HG03060 (cell line): ENCODE measurements at regions not wholly inside any gene's neighbourhood (a gene's known extent, or its start where the extent isn't known, plus 50 kb on each side); places are given as distances from the start of the nearest gene placed in this dataset.

Experiments
- ATAC-seq: cut with Tn5 transposase; IDR thresholded peaks from one replicate; pipeline ENCODE4 v1.9.1; 2021; ENCODE audit warnings: low read depth, moderate number of reproducible peaks; ENCODE audit not compliant: unreplicated experiment

DNA sequence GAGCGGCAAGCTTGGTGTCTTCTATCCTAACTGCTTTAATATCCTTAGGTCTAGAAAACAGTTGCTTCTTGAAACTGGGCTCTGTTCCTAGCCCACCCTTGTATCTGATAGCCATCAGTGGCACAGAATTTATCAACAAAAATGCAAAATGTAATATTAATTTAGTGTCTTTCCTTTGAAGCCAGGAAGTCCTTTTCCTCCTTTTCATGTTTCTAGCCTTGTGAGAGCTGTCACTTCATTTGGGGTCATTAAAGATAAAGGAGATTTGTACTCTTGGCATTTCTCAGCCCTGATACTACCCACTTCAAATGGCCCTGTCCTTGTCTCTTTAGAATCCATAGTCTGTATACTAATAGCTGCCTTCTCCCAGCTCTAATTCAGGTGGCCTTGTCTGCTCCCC lies 111.0 kb downstream of the GAS1 start:
- ATAC-seq, result no peak

DNA sequence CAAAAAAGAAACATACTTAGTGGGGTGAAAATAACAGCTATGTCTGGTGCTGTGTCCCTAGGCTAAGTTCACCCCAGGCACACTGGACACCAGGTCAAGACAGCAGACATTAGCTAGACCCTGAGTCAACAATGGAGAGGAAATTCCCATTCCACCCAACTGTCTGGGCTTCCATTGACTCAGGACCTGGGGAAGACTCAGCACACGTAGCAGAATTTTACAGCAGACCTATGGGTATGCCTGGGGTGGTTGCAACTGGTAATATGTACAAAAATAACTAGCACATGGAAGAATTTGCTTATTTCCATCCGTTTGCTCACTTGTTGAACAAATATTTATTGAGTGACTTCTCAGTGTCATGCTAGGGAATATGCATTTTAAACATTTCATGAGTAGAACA lies 117.0 kb downstream of the GAS1 start:
- ATAC-seq, result no peak

DNA sequence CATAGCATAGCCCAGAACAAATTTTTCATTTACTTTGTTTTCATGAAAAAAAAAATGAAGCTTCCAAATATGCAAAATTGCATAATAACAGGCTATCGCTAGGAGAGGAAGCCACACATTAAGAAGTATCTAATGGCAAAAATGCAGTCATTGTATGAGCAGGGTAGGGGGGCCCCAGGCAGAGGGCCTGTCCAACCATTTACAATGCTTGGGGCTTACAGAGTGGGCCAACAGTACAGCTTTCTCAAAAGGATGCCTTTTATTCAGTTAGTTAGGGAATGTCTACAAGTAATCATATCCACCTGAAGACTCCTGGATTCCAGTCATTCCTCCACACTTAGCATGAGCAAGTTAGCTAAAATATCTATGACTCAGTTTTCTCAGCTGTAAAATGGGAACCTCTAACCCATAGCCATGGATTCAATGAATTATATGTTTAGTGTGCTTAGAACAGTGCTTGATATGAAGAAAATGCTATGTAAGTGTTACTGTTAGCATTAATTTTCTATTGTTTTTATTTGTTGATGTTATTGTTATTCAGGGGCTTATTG lies 117.7 kb downstream of the GAS1 start:
- ATAC-seq, result no peak

GRCh38 chr9:86828631-86829030 lies 118.7 kb downstream of the GAS1 start:
- no peak for ATAC-seq

DNA sequence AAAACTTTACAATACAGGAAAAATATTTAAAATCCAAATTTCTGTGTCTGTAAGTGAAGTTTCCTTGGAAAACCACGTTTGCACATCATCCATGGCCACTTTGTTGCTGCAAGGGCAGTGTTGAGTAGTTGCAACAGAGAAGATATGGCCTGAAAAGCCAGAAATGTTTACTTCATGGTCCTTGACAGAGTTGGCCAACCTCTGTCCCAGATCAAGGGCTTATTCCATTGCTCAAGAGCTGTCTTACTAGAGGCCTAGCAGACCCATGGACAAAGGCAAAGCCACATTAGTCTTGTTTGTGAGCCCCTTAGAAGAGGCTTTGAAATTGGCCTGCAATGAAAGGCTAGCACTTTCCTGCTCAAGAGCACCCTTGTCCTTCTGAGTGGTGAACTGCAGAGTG lies 119.4 kb downstream of the GAS1 start:
- ATAC-seq, result no peak

DNA sequence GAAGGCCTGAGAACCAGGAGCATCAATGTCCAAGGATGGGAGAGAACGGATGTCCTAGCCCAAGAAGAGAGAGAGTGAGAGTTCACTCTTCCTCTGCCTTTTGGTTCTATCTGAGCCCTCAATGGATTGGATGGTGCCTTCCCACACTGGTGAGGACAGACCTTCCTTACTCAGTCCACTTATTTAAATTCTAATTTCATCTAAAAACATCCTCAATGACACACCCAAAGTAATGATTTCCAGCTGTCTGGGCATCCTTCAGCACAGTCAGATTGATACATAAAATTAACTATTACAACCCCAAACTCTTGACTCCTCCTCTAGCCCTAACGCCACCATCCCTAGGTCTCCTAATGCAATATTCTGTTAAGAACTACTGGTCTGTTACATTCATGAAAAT lies 122.0 kb downstream of the GAS1 start:
- ATAC-seq, result no peak

GRCh38 chr9:86822006-86822801 lies 125.1 kb downstream of the GAS1 start:
- no peak for ATAC-seq

DNA sequence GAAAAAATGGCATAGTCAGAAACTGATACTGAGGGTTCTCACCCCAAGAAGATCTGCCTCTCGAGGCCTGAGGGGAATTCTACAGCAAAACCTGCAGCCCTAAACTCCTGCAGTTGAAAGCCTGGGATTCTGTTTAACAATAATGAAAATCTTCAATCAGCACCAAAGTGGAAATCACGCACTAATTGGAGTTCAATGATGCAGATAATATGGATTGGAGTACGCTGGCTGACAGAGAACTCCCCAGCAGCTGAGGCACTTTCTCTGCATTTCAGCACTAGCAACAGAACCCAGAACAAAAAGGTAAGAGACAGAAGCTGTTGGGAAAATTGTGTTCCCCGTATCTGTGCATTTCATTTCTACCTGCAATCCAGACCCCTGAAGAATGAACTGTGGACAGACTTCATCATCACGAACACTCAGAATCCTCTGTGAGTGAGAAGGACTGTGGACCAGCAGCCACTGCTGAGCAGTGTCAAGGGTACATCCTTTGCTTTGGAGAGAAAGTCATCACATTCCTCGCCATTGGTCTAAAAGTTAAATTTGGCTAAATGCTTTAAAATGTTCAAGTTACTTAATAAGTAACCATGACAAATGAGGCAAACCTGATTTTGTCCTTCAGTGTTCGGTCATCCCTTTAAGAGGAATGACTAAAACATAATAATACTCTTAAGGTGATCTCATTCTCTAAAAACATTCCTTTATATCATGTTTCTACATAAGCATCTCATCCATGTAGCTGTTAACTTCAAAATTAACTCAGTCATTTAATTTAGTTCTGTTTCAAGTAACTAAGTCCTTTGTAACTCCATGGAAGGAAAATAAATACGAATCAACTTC lies 126.1 kb downstream of the GAS1 start:
- ATAC-seq, result no peak

DNA sequence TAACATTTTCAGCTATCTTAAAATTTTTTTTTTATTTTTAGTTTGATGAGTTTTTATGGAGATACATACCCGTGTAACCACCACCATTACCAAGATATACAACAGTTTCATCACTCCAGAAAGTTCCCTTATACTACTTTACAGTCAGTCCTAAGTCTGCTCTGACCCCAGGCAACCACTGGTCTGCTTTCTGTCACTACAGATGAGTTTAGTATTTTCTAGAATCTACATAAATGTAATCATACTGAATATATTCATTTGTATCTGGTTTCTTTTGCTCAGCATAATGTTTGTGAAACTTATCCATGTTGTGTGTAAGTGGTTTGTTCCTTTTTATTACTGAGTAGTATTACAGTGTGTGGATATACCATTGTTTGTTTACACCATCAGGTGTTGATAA lies 127.8 kb downstream of the GAS1 start:
- no peak for ATAC-seq

DNA sequence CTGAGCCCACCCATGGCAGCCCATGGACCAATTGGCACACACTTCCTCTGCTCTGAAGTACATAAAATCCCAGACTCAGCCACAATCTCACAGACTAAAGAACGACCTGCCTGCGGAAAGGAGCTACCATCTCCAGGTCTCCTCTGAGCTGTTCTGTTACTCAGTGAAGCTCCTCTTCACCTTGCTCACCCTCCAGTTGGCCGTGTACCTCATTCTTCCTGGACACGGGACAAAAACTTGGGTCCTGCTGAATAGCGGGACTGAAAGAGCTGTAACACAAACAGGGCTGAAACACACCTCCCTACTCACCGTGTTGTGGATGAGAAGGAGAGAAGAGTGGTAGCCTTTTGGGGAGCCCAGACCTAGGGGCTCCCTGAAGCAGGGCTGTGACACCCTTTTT lies 128.7 kb downstream of the GAS1 start:
- no peak for ATAC-seq

DNA sequence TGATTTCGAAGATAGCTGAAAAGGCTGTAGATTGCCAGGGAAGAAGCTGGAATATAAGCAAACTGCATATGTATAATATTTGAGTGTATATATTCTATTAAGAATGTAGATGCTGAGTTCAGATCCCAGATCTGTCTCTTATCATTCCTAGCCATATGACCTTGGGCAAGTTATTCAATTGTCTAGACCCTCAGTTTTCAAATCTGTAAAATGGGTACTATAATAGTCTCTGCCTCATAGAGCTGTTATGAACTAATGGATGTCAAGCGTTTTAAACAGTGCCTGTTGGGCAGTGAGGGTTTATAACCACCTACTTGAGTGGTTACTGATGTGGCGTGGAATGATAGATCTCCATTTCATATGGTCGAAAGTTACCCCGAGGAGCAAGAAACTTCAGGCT lies 130.4 kb downstream of the GAS1 start:
- ATAC-seq, result no peak

- no peak for ATAC-seq
Measured at GRCh38 chr9:86816366-86816765, 130.9 kb downstream of the GAS1 start.

- ATAC-seq, result no peak
Measured at GRCh38 chr9:86812616-86813015, 134.7 kb downstream of the GAS1 start.

DNA sequence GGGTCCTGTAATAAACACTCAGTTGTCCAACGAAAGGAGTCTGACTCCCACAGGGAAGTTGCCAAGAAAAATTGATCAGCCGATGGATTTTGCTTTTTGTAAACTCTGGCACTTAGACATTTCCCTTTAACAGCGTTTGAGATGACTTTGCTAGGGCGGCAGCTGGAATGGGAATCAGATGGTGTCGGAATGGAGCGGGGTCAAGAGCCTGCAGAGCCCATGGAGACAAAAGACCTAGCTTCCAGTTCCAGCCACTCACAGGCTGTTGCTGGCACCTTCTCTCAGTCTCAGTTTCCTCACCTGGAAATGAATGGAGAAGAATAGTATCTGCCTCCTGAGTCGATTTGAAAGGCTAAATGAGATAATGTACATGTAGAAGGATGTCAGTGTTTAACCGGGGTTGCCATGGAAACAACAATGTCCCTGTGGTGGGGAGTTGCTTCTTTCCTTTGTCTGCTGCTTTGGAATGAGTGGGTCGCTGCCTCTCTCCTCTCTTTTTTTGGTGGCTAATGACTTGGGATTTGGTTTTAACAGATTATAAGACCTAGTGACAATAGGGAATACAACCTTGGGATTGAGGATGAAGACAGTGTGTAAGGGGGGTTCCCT lies 137.4 kb downstream of the GAS1 start:
- no peak for ATAC-seq

GRCh38 chr9:86809151-86809550 lies 138.2 kb downstream of the GAS1 start:
- no peak for ATAC-seq

DNA sequence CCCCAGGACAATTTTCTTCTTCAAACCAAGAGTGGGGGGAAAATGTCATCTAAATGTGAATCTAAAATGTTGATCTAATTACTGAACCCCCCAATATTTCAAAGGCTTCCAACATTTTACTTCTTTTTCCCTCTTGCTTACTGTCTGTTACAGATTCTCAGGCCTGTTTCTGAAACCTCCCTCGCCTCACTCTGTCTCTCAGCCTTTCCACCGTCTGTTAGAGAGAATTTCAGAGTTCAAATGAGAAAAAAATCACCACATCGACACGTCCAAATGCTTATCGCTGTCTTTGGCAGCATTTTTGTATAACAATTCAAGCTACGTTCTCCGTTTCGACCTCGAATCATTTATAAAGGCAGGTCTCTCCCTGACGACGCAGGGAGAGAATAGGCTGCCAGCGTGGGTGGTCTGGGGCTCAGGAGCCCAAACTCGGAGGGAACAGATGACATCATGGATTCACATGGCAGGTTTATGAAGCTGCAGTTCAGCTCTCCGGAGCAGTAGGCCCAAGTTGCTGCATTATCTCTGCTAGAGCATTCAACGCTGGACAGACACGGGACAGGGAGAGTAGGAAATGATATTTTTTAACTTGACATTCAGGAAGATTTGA lies 139.8 kb downstream of the GAS1 start:
- ATAC-seq, result no peak

GRCh38 chr9:86804011-86804410 lies 143.3 kb downstream of the GAS1 start:
- no peak for ATAC-seq

- no peak for ATAC-seq
Measured at GRCh38 chr9:86802900-86803673, 144.2 kb downstream of the GAS1 start.

GRCh38 chr9:86801246-86801645 lies 146.1 kb downstream of the GAS1 start:
- no peak for ATAC-seq

DNA sequence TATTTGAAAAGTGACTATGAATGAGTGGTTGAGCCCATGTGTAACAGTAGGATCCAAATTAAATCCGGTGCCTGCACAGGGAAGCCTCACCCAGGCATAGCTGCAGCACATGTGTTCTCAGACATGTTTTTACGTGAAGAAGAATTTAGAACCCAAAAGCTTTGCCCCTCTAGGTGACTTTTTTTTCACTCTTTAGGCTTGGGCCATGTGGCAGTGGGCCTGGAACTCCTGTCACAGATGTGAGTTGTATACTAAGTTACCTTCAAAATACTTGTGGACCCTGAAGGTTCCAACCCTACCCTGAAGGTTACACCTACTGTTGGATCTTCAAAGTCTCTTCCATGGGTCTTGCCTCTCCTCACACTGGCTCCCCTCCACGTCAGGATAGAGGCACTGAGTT lies 146.6 kb downstream of the GAS1 start:
- no peak for ATAC-seq
